ENCODE measurements at regions not wholly inside any gene's neighbourhood (a gene's known extent, or its start where the extent isn't known, plus 50 kb on each side); places are given as distances from the start of the nearest gene placed in this dataset.

DNA sequence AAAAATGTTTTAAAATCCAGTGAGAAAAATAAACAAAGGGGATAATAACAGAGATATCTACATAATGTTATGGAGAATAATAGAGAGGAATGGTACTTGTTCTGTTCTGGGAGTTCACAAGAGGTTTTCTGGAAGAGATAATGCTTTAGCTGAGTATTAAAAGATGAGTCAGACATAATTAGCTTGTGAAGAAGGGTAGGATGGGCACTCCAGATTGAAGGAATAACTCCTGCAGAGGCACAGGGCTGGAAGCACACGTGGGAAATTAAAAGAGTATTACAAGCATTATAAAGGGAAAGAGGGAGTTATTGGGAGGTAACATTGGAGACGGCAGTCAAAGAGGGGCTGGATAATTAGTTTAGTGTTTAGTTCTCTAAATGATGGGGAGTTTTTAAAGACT, 124.9 kb upstream of the BTG1 start:
- no peak for TF ChIP-seq ZNF311 (tag by site-specific recombination; IDR thresholded peaks at IDR 0.05; ENCODE audit: borderline replicate concordance)
- no peak for TF ChIP-seq ZNF416 (tag by site-specific recombination; IDR thresholded peaks at IDR 0.05)
- TF ChIP-seq TCF7L2 (IDR thresholded peaks at IDR 0.05; ENCODE audit: borderline replicate concordance, low read depth, low read length) = no peak
- TF ChIP-seq, protein P1, sequence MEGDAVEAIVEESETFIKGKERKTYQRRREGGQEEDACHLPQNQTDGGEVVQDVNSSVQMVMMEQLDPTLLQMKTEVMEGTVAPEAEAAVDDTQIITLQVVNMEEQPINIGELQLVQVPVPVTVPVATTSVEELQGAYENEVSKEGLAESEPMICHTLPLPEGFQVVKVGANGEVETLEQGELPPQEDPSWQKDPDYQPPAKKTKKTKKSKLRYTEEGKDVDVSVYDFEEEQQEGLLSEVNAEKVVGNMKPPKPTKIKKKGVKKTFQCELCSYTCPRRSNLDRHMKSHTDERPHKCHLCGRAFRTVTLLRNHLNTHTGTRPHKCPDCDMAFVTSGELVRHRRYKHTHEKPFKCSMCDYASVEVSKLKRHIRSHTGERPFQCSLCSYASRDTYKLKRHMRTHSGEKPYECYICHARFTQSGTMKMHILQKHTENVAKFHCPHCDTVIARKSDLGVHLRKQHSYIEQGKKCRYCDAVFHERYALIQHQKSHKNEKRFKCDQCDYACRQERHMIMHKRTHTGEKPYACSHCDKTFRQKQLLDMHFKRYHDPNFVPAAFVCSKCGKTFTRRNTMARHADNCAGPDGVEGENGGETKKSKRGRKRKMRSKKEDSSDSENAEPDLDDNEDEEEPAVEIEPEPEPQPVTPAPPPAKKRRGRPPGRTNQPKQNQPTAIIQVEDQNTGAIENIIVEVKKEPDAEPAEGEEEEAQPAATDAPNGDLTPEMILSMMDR (tag by site-specific recombination; IDR thresholded peaks at IDR 0.05) = no peak
- TF ChIP-seq, protein P2, sequence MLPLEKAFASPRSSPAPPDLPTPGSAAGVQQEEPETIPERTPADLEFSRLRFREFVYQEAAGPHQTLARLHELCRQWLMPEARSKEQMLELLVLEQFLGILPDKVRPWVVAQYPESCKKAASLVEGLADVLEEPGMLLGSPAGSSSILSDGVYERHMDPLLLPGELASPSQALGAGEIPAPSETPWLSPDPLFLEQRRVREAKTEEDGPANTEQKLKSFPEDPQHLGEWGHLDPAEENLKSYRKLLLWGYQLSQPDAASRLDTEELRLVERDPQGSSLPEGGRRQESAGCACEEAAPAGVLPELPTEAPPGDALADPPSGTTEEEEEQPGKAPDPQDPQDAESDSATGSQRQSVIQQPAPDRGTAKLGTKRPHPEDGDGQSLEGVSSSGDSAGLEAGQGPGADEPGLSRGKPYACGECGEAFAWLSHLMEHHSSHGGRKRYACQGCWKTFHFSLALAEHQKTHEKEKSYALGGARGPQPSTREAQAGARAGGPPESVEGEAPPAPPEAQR (tag by site-specific recombination; IDR thresholded peaks at IDR 0.05) = no peak
- TF ChIP-seq, protein P3, sequence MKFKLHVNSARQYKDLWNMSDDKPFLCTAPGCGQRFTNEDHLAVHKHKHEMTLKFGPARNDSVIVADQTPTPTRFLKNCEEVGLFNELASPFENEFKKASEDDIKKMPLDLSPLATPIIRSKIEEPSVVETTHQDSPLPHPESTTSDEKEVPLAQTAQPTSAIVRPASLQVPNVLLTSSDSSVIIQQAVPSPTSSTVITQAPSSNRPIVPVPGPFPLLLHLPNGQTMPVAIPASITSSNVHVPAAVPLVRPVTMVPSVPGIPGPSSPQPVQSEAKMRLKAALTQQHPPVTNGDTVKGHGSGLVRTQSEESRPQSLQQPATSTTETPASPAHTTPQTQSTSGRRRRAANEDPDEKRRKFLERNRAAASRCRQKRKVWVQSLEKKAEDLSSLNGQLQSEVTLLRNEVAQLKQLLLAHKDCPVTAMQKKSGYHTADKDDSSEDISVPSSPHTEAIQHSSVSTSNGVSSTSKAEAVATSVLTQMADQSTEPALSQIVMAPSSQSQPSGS (tag by site-specific recombination; IDR thresholded peaks at IDR 0.05; ENCODE audit: low read depth) = no peak
- TF ChIP-seq, protein P4, sequence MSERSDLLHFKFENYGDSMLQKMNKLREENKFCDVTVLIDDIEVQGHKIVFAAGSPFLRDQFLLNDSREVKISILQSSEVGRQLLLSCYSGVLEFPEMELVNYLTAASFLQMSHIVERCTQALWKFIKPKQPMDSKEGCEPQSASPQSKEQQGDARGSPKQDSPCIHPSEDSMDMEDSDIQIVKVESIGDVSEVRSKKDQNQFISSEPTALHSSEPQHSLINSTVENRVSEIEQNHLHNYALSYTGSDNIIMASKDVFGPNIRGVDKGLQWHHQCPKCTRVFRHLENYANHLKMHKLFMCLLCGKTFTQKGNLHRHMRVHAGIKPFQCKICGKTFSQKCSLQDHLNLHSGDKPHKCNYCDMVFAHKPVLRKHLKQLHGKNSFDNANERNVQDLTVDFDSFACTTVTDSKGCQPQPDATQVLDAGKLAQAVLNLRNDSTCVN (tag by site-specific recombination; optimal IDR thresholded peaks at IDR 0.05) = no peak
- no peak for TF ChIP-seq PRDM1 (tag by site-specific recombination; IDR thresholded peaks at IDR 0.05)
- no peak for TF ChIP-seq ZNF274 (IDR thresholded peaks at IDR 0.05; ENCODE audit: low read length)
- no peak for TF ChIP-seq ZNF274 (tag by site-specific recombination; IDR thresholded peaks at IDR 0.05; ENCODE audit: borderline replicate concordance)
